Activated naive CD8-positive, alpha-beta T cell (primary cell): ENCODE measurements at regions not wholly inside any gene's neighbourhood (a gene's known extent, or its start where the extent isn't known, plus 50 kb on each side); places are given as distances from the start of the nearest gene placed in this dataset.
"Not testable (repeated sequence)": the region's sequence is repeated elsewhere in the genome, so short reads cannot be mapped to it uniquely, and the experiment has no call there.

ENCODE experiments used
- H3K27ac Mint-ChIP-seq: one replicate; pipeline ENCODE4 v1.8.0; 2021; ENCODE audit warnings: mixed read lengths
- H3K27me3 Mint-ChIP-seq: one replicate; pipeline ENCODE4 v1.8.0; 2021; ENCODE audit warnings: mixed read lengths
- H3K36me3 Mint-ChIP-seq: one replicate; pipeline ENCODE4 v1.8.0; 2021; ENCODE audit warnings: mixed read lengths
- H3K4me1 Mint-ChIP-seq: one replicate; pipeline ENCODE4 v1.8.0; 2021; ENCODE audit warnings: low read depth, mixed read lengths
- H3K4me3 Mint-ChIP-seq: one replicate; pipeline ENCODE4 v1.8.0; 2021; ENCODE audit warnings: mild to moderate bottlenecking, mixed read lengths
- H3K9me3 Mint-ChIP-seq: one replicate; pipeline ENCODE4 v1.8.0; 2021; ENCODE audit warnings: low read depth, mixed read lengths

DNA sequence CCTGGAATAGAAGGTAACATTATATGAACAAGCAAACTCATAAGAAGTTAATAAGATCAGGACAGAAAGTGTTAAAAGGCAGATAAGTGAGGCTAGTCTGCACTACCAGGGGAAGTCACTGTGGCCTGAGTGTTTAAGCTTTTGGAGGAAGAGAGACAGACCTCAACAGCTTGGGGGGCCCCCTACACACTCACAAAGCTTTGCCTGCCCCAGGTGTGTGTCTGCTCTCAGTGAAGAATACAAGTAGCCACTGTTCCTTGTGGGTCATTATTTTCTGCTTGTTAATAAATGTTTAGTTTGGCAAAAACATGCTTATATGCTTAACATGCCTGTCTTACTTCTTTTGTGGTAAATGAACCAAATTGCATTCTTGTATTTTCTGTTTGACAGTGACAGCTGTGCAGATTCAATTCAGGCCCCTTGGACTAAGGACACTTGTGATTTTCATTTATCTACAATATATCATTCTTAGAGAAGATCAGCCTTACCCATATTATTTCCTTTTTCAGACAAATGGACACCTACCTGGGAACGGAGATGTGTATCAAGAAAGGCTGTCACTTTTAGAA is 50.7 kb upstream of the C12orf71 start:
- Mint-ChIP-seq H3K27ac (no peak overlapping the region), H3K27me3 (no peaks in the 10 kb centered on the region), H3K36me3 (peaks cover 13% of the 10 kb centered on the region), H3K4me1 (no peaks in the 10 kb centered on the region), H3K4me3 (no peak overlapping the region), H3K9me3 (no peaks in the 10 kb centered on the region)

DNA sequence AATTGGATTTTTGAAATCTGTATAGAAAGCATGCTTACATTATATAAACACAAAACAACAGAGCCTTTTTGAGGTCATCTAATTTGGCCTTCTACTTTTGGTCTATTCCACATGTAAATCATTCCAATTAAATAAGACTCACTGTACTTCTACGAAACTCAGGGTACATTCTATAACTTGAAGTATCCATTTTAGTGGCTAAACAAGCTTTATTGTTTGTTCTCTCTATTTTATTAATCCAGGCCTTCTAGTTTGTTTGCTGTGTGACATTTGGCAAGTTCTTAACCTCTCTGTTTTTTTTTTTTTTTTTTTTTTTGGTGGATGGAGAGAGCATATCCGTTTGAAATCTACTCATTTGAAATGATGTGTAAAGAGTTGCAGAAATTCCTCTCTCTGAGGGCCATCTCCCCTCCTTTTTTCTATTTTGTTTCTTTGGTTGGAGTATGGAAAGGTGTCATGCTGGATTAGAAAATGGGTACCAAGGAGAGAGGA is 58.1 kb upstream of the C12orf71 start:
- Mint-ChIP-seq H3K27ac (no peak overlapping the region), H3K36me3 (peaks cover 3% of the 10 kb centered on the region), H3K9me3 (no peaks in the 10 kb centered on the region), H3K4me1 (peaks cover 12% of the 10 kb centered on the region), H3K27me3 (no peaks in the 10 kb centered on the region), H3K4me3 (no peak overlapping the region)

DNA sequence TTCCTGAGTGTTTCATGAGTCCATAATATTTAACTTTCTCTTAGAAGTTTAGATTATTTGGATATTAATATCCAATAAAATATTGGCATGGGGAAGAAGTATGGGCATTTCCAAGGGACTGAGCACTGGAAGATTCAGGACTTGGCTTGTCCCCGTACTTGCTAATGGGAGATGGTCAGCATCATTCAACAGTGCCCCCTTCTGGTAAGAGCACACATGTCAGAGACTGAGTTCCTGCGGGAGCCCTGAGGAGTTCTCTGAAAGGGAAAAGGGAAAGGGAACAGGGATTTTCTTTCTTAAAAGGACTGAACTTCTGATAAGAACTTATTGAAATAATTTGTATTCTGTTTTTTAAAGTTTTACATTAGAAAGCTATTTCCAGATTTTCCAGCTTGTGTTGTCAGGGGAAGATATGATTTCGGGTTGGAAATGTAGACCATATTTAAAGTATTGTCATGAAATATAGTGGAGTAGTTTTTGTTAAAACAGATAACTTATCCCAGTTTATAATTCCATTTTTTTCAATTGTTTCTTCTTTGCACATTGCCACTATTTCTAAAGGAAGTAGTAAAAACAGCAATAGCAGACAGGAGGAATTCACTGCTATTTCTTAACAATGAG is 59.8 kb upstream of the C12orf71 start:
- Mint-ChIP-seq H3K4me3 (no peak overlapping the region), H3K9me3 (no peaks in the 10 kb centered on the region), H3K36me3 (no peaks in the 10 kb centered on the region), H3K27ac (peak overlapping the region; percentile 50), H3K27me3 (no peaks in the 10 kb centered on the region), H3K4me1 (peaks cover 12% of the 10 kb centered on the region)

DNA sequence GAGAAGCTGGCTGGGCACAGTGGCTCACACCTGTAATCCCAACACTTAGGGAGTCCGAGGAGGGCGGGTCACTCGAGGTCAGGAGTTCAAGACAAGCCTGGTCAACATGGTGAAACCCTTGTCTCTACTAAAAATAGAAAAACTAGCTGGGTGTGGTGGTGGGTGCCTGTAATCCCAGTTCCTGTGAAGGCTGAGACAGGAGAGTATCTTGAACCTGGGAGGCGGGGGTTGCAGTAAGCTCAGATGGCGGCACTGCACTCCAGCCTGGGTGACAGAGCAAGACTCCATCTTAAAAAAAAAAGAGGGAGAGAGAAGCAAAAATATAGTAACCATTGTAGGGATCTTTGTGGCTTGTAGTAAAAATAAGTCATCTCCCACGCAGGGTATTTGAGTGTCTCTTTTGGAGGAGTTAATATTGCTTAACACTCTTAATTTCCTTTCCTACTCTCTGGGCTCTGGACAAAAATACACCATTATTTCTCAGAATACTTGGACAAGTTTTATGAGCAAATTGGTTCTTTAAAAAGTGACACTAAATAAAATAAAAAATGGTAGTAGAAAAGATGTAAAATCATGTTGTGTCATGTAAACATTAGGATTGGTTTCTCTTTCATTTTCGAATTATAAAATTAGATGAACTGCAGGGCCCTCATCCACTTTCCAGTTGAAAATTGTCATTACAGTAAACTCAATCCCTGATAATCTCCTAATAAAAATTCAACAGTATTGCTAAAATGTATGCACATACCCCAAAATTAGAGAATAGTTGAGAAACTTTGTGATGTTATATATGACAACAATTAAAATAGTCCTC is 61.1 kb upstream of the C12orf71 start:
- Mint-ChIP-seq H3K27me3 (no peaks in the 10 kb centered on the region), H3K4me3 (peak overlapping the region; percentile 52), H3K9me3 (no peaks in the 10 kb centered on the region), H3K27ac (no peak overlapping the region), H3K4me1 (peaks cover 12% of the 10 kb centered on the region), H3K36me3 (peaks cover 2% of the 10 kb centered on the region)

DNA sequence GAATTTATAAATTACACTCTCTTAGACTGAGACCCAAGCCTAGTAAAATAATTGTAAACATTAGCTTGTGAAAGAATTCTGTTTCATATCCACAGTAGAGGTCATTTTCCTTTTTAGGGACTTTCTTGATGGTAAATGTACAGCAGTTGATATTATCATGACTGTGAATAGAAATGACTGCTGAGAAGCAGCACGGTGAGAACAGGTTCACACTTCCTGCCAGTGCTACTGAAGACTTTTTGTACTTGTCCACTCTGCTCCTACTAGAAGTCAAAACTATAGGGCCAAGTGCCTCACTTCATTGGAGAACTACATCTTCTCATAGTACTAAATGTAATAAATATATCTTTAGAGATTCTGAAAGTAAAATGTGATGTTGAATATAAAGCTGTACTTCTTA is 63.3 kb upstream of the C12orf71 start:
- H3K4me3 Mint-ChIP-seq, H3K27me3 Mint-ChIP-seq, H3K36me3 Mint-ChIP-seq, H3K27ac Mint-ChIP-seq, H3K9me3 Mint-ChIP-seq: not testable (repeated sequence)
- H3K4me1 Mint-ChIP-seq = peaks cover 12% of the 10 kb centered on the region

DNA sequence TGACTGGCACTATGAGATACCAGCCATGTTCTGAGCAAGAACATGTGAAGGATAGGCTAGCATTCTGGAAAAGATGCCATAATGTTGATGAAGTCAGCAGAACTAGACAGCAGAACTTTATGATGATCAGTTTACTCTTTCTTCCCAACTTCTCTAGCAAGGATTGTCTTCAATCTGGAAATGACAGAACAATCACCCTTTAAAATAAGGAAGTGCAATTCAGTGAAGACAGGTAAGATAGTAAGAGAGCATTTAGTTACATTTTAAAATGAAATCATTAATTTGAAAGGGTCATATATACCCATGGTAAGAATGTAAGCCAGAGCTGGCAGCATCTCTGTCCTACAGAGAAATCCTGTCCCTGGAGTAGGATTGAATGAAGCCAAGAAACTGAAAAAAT is 66.0 kb upstream of the C12orf71 start:
- Mint-ChIP-seq H3K27ac (no peak overlapping the region), H3K36me3 (peaks cover 2% of the 10 kb centered on the region), H3K27me3 (no peaks in the 10 kb centered on the region), H3K9me3 (no peaks in the 10 kb centered on the region), H3K4me1 (peaks cover 6% of the 10 kb centered on the region), H3K4me3 (no peak overlapping the region)

DNA sequence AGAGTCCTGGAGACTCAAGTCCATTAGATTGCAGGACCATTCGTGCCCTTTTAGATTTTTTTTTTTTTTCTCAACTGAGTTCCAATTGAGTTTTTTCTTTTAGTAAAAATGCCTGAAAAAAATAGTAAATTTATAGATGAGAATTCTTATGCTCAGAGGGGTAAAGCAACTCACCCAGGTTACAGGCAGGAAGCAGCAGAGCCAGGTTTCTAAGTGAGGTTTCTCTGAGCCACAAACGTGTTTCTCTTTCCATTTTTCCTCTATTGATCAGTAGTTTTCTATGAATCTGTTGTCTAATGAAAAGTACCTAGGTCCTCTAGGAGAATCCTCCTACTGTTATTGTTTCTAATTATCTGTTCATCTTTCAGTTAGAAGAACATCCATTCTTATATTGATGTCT is 66.4 kb upstream of the C12orf71 start:
- H3K27me3 Mint-ChIP-seq = no peaks in the 10 kb centered on the region
- H3K27ac Mint-ChIP-seq = no peak overlapping the region
- no peaks in the 10 kb centered on the region for H3K9me3 Mint-ChIP-seq
- peaks cover 2% of the 10 kb centered on the region for H3K4me1 Mint-ChIP-seq
- peaks cover 2% of the 10 kb centered on the region for H3K36me3 Mint-ChIP-seq
- H3K4me3 Mint-ChIP-seq = no peak overlapping the region

DNA sequence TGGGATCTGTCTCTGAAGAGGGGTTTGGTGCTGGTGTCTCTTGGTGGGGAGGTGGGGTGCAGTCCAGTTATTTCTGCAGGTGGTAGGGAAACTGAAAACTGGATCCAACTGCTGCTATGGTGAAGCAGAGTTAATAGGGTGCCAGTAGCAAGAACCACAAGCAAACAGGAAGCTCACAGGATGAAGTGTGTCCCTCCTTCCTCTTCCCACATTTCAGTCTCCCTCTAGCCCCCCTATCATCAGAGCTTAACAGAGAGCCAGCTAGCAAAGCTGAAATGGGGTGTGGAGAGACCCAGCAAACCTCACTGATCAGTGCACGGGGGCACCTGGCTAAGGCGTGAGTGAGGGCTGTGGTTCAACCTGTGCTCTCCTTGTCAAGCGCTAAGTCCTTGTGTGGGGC is 69.1 kb upstream of the C12orf71 start:
- H3K4me1 Mint-ChIP-seq = no peaks in the 10 kb centered on the region
- H3K9me3 Mint-ChIP-seq = no peaks in the 10 kb centered on the region
- peaks cover 5% of the 10 kb centered on the region for H3K36me3 Mint-ChIP-seq
- H3K4me3 Mint-ChIP-seq = no peak overlapping the region
- no peak overlapping the region for H3K27ac Mint-ChIP-seq
- H3K27me3 Mint-ChIP-seq = no peaks in the 10 kb centered on the region

DNA sequence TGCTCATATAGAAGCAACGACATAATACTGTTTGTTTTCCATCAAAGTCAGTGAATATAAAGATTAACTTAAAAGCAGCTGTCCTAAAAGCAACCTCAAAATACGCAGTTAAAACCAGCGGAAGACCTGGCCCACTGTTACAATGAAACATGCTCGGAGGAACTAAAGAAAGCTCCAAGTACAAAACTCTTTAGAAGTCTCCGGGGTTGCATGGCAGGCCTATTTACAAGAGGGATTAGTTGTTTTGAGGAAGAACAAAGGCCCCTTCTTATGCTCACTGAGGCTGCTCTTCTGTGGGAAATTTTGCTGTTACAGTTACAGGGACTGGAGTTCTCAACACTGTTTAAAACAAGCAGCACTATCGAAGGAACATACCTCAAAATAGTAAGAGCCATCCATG is 75.9 kb upstream of the C12orf71 start:
- H3K27ac Mint-ChIP-seq = no peak overlapping the region
- H3K4me1 Mint-ChIP-seq = no peaks in the 10 kb centered on the region
- no peak overlapping the region for H3K4me3 Mint-ChIP-seq
- no peaks in the 10 kb centered on the region for H3K9me3 Mint-ChIP-seq
- no peaks in the 10 kb centered on the region for H3K27me3 Mint-ChIP-seq
- H3K36me3 Mint-ChIP-seq = peaks cover 3% of the 10 kb centered on the region

DNA sequence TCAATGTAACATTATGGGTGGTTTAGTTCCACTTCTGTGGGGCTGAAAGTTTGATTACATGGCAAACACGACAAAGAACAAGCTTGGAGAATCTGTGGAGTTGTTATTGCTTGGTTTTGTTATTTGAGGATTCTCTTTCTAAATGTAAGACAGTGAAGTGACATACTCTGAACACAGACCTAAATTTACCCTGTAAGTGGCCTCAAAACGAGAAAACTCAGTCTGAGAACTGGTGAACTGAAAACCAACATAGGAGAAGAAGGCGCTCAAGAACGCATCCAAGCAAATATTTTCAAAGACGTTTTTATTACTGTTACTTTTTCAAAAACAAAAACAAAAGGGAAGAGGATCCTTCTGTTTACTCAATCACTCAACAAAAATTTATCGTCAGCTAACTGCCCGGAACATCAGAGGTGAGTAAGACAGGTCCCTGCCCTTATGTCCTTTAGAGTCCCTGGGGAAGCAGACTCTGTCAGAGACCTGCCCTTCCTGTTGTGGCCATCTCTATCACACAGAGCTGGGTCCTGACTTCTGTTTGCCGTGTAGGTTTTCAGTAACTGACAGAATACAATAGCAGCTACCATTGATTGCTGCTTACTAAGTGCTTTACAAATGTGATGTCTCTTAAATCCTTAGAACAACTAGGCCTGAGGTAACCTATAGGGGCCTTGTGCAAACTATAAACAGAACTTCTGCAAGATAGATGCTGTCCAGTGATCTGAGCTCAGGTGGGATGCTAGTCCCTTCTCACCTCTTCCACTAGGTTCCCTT is 79.3 kb upstream of the C12orf71 start:
- no peak overlapping the region for H3K4me3 Mint-ChIP-seq
- no peaks in the 10 kb centered on the region for H3K9me3 Mint-ChIP-seq
- H3K27ac Mint-ChIP-seq = no peak overlapping the region
- no peaks in the 10 kb centered on the region for H3K4me1 Mint-ChIP-seq
- H3K27me3 Mint-ChIP-seq = no peaks in the 10 kb centered on the region
- no peaks in the 10 kb centered on the region for H3K36me3 Mint-ChIP-seq

DNA sequence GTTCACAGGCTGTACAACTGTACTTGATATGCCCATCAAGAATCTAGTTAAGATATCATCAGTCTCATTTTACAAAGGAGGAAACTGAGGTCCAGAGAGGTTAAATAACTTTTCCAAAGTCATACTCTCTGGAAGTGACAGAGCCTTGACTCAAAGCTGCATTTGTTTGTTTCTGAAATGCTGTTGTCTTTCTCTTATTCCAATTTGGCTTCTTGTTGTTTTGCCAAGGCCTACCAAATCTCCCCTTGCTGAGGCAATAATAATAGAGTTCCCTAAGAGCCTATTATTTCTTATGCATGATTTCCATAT is 79.8 kb upstream of the C12orf71 start:
- peaks cover under 1% of the 10 kb centered on the region for H3K9me3 Mint-ChIP-seq
- no peak overlapping the region for H3K27ac Mint-ChIP-seq
- no peaks in the 10 kb centered on the region for H3K27me3 Mint-ChIP-seq
- H3K4me1 Mint-ChIP-seq = no peaks in the 10 kb centered on the region
- H3K4me3 Mint-ChIP-seq = no peak overlapping the region
- H3K36me3 Mint-ChIP-seq = no peaks in the 10 kb centered on the region

DNA sequence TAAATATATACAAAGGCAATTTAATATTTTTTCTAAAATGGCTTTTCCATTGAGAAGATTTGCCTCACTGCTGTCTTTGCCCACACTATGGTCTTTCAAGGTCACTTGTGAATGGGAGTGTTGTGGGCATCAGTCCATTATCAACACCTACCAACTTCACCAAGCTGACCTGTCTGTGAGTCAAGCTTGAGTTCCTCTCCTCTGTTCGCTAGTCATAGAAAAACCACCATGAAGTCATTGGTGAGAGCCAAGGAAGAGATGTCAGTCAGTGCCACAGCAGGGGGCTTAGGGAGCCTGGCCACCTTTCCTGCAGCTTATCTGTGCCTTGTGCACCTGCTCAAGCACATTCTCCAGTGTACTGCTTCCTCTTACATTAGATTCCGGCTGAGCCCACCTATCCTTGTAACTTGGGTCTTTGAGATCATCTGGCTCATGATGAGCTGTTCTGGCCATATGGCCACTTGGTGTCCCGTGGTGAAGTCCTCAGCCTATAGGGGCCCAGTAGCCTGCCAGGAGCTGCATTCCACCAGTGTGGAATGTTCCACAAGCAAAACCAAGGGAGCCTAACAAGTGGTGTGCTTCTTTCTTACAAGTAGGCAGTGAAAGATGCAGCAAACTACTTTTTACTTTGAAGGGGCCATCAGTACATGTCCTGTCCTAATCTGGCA is 80.8 kb upstream of the C12orf71 start:
- H3K9me3 Mint-ChIP-seq = peaks cover 5% of the 10 kb centered on the region
- no peak overlapping the region for H3K4me3 Mint-ChIP-seq
- no peaks in the 10 kb centered on the region for H3K4me1 Mint-ChIP-seq
- no peak overlapping the region for H3K27ac Mint-ChIP-seq
- H3K27me3 Mint-ChIP-seq = no peaks in the 10 kb centered on the region
- no peaks in the 10 kb centered on the region for H3K36me3 Mint-ChIP-seq

DNA sequence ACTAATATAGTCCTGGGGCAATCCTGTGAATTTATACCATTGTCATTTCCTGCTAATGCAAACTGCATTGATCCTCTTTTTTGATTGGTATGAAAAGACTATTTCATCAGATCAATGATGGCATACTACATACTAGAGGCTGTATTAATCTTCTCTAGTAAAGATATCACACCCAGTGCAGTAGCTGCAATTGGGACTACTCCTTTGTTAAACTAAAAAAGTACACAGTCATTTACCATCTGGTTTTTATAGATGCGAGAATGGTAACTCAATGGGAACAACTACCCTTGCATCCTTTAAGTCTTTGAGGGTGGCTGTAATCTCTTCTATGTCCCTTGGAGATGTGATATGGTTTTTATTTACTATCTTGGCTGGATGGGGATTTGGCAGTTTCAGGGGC is 80.2 kb upstream of the STK38L start:
- Mint-ChIP-seq H3K4me1 (no peaks in the 10 kb centered on the region), H3K27me3 (no peaks in the 10 kb centered on the region), H3K27ac (no peak overlapping the region), H3K4me3 (no peak overlapping the region), H3K36me3 (no peaks in the 10 kb centered on the region), H3K9me3 (peaks cover 5% of the 10 kb centered on the region)

DNA sequence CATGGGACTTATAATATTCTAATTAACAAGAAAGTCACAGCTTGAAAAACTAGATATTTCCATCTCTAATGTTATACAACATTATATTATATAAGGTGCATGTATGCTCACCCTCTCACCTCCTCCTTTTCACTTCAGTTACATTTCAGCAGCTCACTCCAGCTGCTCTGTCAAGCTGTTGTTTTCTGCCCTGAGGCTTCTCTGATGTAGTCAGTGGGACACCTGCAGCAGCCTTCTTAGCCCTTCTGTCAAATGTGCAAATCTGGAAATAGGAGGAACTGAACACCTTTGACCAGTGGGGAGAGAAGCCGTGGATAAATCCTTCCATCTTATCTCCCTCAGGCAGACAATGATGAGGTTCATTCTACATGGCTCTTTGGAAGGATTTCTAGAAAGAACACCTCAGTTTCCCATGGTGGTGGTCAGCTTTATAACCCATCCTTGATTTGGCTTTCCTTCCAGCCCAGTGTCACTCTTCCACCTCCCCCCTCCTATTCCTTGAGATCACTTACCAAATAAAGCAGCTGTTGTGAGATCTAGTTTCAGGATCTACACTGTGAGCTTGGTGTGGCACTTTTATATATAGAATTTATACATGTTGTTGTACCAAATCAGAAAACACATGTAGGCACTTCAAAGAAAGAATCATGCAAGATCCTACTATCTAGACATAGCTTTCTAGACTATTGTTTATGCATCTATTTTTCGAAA is 79.6 kb upstream of the STK38L start:
- Mint-ChIP-seq H3K9me3 (peaks cover 5% of the 10 kb centered on the region), H3K4me1 (no peaks in the 10 kb centered on the region), H3K36me3 (no peaks in the 10 kb centered on the region), H3K4me3 (no peak overlapping the region), H3K27ac (no peak overlapping the region), H3K27me3 (no peaks in the 10 kb centered on the region)
